ENCODE measurements at regions not wholly inside any gene's neighbourhood (a gene's known extent, or its start where the extent isn't known, plus 50 kb on each side); places are given as distances from the start of the nearest gene placed in this dataset.
A peak's percentile ranks its signal among the peaks of the same experiment; 100 is the strongest.

DNA sequence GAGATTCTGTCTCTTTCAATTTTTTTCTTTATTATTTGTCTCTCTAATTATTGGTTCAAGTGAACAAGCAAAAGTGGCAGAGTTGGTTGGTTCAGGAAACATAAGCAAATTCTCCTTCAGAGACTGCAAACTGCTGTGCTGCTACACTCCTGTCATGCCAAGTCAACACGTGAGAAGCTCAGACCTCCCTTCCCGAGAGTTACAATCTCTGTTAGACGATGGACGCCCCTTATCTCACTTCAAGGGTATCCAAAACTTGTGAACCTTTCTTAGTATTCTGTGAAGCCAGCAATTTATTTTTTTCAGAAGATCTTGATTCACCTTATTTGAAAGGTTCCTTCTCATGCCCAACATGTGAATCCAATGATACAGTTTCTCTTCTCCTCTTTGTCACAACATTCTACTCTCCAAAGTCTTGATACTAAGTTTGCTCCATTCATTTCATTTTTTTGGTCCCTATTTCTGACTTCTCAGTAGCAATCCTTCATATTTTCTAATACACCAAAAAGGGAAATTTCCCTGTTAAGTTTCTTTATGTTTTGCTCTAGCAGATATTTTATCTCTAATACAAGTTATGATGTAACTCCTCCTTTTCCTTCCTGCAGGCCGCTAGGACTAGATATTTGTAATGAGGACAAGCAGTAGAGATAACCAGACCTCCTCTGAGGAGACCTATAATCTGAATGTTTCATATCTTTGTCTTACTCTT is 448.8 kb upstream of the CITED2 start (continued):
- no peak; a peak in 1 of 4 replicates for TF ChIP-seq RAD21 (CRISPR knock-in tag; conservative IDR thresholded peaks at IDR 0.05 in 1 of 2, IDR thresholded peaks at IDR 0.05 in 1 of 2)
- TF ChIP-seq STAG1 (CRISPR knock-in tag; IDR thresholded peaks at IDR 0.05; ENCODE audit: borderline replicate concordance): no peak
- no peak for TF ChIP-seq RBM17 (IDR thresholded peaks at IDR 0.05; ENCODE audit: borderline replicate concordance, low read depth, low read length)
- no peak for TF ChIP-seq XRCC4 (IDR thresholded peaks at IDR 0.05; ENCODE audit: extremely low read depth, insufficient read depth, insufficient read length)
- TF ChIP-seq, protein P1, sequence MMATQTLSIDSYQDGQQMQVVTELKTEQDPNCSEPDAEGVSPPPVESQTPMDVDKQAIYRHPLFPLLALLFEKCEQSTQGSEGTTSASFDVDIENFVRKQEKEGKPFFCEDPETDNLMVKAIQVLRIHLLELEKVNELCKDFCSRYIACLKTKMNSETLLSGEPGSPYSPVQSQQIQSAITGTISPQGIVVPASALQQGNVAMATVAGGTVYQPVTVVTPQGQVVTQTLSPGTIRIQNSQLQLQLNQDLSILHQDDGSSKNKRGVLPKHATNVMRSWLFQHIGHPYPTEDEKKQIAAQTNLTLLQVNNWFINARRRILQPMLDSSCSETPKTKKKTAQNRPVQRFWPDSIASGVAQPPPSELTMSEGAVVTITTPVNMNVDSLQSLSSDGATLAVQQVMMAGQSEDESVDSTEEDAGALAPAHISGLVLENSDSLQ (IDR thresholded peaks at IDR 0.05): no peak
- TF ChIP-seq NFYB (IDR thresholded peaks at IDR 0.05; ENCODE audit: extremely low read depth, insufficient read length): no peak
- no peak for TF ChIP-seq CREBBP (IDR thresholded peaks at IDR 0.05; ENCODE audit: low read depth, low read length)
- 0 out of 2 replicates have a peak, but pooled peaks have one; percentile 17 for TF ChIP-seq MYNN (IDR thresholded peaks at IDR 0.05)
- no peak for TF ChIP-seq MYNN (CRISPR knock-in tag; IDR thresholded peaks at IDR 0.05)
- no peak; the same call in 1 of the 2 replicates for TF ChIP-seq CEBPB (tag; IDR thresholded peaks at IDR 0.05)
- no peak for TF ChIP-seq NFIX (CRISPR knock-in tag; IDR thresholded peaks at IDR 0.05; ENCODE audit: low read depth)
- no peak for TF ChIP-seq ZBTB8A (IDR thresholded peaks at IDR 0.05; ENCODE audit: partially characterized antibody)
- TF ChIP-seq FOXA1 (IDR thresholded peaks at IDR 0.05; ENCODE audit: borderline replicate concordance): no peak
- TF ChIP-seq SMARCB1 (IDR thresholded peaks at IDR 0.05; ENCODE audit: insufficient read length, low read depth): no peak
- TF ChIP-seq FOSL1 (tag; conservative IDR thresholded peaks at IDR 0.05): 0 out of 2 replicates have a peak, but pooled peaks have one; percentile 18
- no peak for TF ChIP-seq ZBTB17 (CRISPR knock-in tag; IDR thresholded peaks at IDR 0.05)
- TF ChIP-seq DMBX1 (CRISPR knock-in tag; IDR thresholded peaks at IDR 0.05; ENCODE audit: borderline replicate concordance): peak; percentile 19; the same call in 1 of the 2 replicates
- no peak for TF ChIP-seq NR2C1 (IDR thresholded peaks at IDR 0.05)
- TF ChIP-seq NR2C1 (tag; IDR thresholded peaks at IDR 0.05): 0 out of 2 replicates have a peak, but pooled peaks have one; percentile 23
- peak; percentile 75; the same call in 1 of the 2 replicates for TF ChIP-seq SMARCA4 (IDR thresholded peaks at IDR 0.05)
- TF ChIP-seq, protein P2, sequence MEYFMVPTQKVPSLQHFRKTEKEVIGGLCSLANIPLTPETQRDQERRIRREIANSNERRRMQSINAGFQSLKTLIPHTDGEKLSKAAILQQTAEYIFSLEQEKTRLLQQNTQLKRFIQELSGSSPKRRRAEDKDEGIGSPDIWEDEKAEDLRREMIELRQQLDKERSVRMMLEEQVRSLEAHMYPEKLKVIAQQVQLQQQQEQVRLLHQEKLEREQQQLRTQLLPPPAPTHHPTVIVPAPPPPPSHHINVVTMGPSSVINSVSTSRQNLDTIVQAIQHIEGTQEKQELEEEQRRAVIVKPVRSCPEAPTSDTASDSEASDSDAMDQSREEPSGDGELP (CRISPR knock-in tag; IDR thresholded peaks at IDR 0.05; ENCODE audit: borderline replicate concordance): no peak
- TF ChIP-seq DACH1 (IDR thresholded peaks at IDR 0.05; ENCODE audit: partially characterized antibody): peak; percentile 12
- no peak for TF ChIP-seq HDAC3 (IDR thresholded peaks at IDR 0.05; ENCODE audit: borderline replicate concordance, partially characterized antibody)
- no peak for TF ChIP-seq PYGO2 (tag; IDR thresholded peaks at IDR 0.05)
- no peak for TF ChIP-seq MEF2A (IDR thresholded peaks at IDR 0.05; ENCODE audit: control insufficient read depth, low read depth, low read length)
- no peak for TF ChIP-seq BCOR (IDR thresholded peaks at IDR 0.05)
- no peak for TF ChIP-seq CCNT2 (IDR thresholded peaks at IDR 0.05; ENCODE audit: borderline replicate concordance, extremely low read depth, insufficient read length, low read depth, low read length)
- peak; percentile 74 for TF ChIP-seq EP300 (IDR thresholded peaks at IDR 0.05; ENCODE audit: low read length)
- no peak for TF ChIP-seq POU5F1 (IDR thresholded peaks at IDR 0.05; ENCODE audit: borderline replicate concordance, low read depth, low read length, partially characterized antibody)

Measured in K562 (cell line).